ENCODE measurements at regions not wholly inside any gene's neighbourhood (a gene's known extent, or its start where the extent isn't known, plus 50 kb on each side); places are given as distances from the start of the nearest gene placed in this dataset.

- no peak overlapping the region for H3K27ac Mint-ChIP-seq (ENCODE audit: unreplicated experiment)
- no peaks in the 10 kb centered on the region for H3K4me1 Mint-ChIP-seq (ENCODE audit: low read depth, unreplicated experiment)
- H3K9me3 Mint-ChIP-seq (ENCODE audit: low read depth, unreplicated experiment), result no peaks in the 10 kb centered on the region
- H3K27me3 Mint-ChIP-seq (ENCODE audit: unreplicated experiment), result peaks cover 100% of the 10 kb centered on the region
- BruUV-seq (replicated peaks), result no TSS peak
- intact Hi-C loops (cut with micrococcal nuclease; ENCODE audit: unreplicated experiment), result no loop called here
- TF ChIP-seq, protein P1, sequence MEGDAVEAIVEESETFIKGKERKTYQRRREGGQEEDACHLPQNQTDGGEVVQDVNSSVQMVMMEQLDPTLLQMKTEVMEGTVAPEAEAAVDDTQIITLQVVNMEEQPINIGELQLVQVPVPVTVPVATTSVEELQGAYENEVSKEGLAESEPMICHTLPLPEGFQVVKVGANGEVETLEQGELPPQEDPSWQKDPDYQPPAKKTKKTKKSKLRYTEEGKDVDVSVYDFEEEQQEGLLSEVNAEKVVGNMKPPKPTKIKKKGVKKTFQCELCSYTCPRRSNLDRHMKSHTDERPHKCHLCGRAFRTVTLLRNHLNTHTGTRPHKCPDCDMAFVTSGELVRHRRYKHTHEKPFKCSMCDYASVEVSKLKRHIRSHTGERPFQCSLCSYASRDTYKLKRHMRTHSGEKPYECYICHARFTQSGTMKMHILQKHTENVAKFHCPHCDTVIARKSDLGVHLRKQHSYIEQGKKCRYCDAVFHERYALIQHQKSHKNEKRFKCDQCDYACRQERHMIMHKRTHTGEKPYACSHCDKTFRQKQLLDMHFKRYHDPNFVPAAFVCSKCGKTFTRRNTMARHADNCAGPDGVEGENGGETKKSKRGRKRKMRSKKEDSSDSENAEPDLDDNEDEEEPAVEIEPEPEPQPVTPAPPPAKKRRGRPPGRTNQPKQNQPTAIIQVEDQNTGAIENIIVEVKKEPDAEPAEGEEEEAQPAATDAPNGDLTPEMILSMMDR (IDR thresholded peaks at IDR 0.05; ENCODE audit: unreplicated experiment), result no peak
- no peak overlapping the region for H3K4me3 Mint-ChIP-seq (ENCODE audit: low read depth, unreplicated experiment)
- CTCF ChIA-PET, result no interaction called here
- no peak for DNase-seq
- no peaks in the 10 kb centered on the region for H3K36me3 Mint-ChIP-seq (ENCODE audit: insufficient read depth, unreplicated experiment)
Measured at GRCh38 chr20:40749985-40750506, 61.0 kb upstream of the MAFB start.

DNA sequence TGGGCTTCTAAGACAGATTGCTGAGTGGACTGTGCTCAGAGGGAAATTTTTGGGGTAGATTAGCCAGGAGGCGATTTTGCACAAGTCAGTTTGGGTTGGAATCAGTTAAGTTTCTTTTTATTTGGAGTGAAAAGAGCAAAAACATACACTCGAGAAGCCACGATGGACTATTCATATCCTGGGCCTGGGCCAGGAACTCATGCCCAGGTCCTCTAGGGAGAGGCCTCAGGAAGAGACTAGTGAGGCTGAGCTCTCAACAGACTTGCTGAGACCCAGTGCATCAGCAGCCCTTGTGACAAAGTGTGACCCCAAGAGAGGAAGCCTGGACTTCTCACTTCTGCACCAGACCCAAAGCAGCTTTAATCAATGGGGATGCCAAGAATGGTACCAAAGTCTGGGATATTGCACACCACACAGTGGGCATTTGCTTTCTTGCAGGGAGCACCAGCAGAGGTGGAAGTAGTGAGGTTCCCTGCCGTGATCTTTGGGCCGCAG lies 61.6 kb upstream of the MAFB start:
- H3K27me3 Mint-ChIP-seq (ENCODE audit: unreplicated experiment), result peaks cover 96% of the 10 kb centered on the region
- no peak overlapping the region for H3K27ac Mint-ChIP-seq (ENCODE audit: unreplicated experiment)
- TF ChIP-seq, protein P1 (IDR thresholded peaks at IDR 0.05; ENCODE audit: unreplicated experiment), result no peak
- CTCF ChIA-PET, result interaction anchor here (0.6 kb wide), 1 partner anchor 292 kb away, joined by 3 read pairs; no protein-coding TSS in a partner anchor
- H3K9me3 Mint-ChIP-seq (ENCODE audit: low read depth, unreplicated experiment), result no peaks in the 10 kb centered on the region
- H3K4me3 Mint-ChIP-seq (ENCODE audit: low read depth, unreplicated experiment), result no peak overlapping the region
- no peaks in the 10 kb centered on the region for H3K36me3 Mint-ChIP-seq (ENCODE audit: insufficient read depth, unreplicated experiment)
- intact Hi-C loops (cut with micrococcal nuclease; ENCODE audit: unreplicated experiment), result no loop called here
- BruUV-seq (replicated peaks), result no TSS peak
- no peak for DNase-seq
- H3K4me1 Mint-ChIP-seq (ENCODE audit: low read depth, unreplicated experiment), result no peaks in the 10 kb centered on the region

- DNase-seq, result no peak
- Mint-ChIP-seq H3K27ac (ENCODE audit: unreplicated experiment) (no peak overlapping the region), H3K4me1 (ENCODE audit: low read depth, unreplicated experiment) (no peaks in the 10 kb centered on the region), H3K9me3 (ENCODE audit: low read depth, unreplicated experiment) (no peaks in the 10 kb centered on the region), H3K4me3 (ENCODE audit: low read depth, unreplicated experiment) (no peak overlapping the region), H3K27me3 (ENCODE audit: unreplicated experiment) (peaks cover 82% of the 10 kb centered on the region), H3K36me3 (ENCODE audit: insufficient read depth, unreplicated experiment) (no peaks in the 10 kb centered on the region)
- TF ChIP-seq, protein P1 (IDR thresholded peaks at IDR 0.05; ENCODE audit: unreplicated experiment), result no peak
- CTCF ChIA-PET, result interaction anchor here (1.2 to 1.5 kb wide), 2 partner anchors 10 to 12 kb away, joined by 3 to 4 read pairs; no protein-coding TSS in a partner anchor
- intact Hi-C loops (cut with micrococcal nuclease; ENCODE audit: unreplicated experiment), result no loop called here
- BruUV-seq (replicated peaks), result no TSS peak
Measured at GRCh38 chr20:40753472-40753871, 64.4 kb upstream of the MAFB start.

DNA sequence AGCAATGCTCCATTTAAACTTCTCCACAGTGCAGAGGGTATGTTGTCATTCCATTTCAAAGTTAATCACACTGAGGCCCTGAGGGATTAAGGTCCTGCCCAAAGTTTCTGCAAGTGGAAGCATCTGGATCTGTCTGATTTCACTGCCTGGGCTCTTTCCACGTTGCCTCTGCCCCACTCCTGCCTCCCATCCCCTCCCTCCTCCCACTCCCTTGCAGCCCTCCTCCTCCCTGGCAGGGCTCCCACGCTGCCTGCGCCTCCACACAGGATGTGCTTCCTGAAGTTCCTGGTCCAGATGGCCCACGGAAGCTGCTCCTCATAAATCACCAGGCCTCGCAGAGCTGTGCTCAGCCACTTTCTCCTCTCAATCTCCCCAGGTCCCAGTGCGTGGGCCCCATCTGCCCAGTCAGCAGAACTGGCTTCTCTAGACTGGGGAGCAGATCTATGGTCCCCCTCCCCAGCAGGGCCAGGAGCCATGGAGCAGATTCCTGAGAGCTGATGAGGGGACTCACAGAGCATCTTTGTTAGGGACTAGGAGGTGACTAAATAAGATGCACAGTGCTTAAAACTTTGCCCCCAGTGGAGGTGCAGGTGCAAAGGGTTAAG lies 65.4 kb upstream of the MAFB start:
- TF ChIP-seq, protein P1 (IDR thresholded peaks at IDR 0.05; ENCODE audit: unreplicated experiment), result no peak
- Mint-ChIP-seq H3K9me3 (ENCODE audit: low read depth, unreplicated experiment) (no peaks in the 10 kb centered on the region), H3K4me3 (ENCODE audit: low read depth, unreplicated experiment) (no peak overlapping the region), H3K4me1 (ENCODE audit: low read depth, unreplicated experiment) (no peaks in the 10 kb centered on the region), H3K36me3 (ENCODE audit: insufficient read depth, unreplicated experiment) (no peaks in the 10 kb centered on the region), H3K27me3 (ENCODE audit: unreplicated experiment) (peaks cover 82% of the 10 kb centered on the region), H3K27ac (ENCODE audit: unreplicated experiment) (no peak overlapping the region)
- BruUV-seq (replicated peaks), result no TSS peak
- intact Hi-C loops (cut with micrococcal nuclease; ENCODE audit: unreplicated experiment), result no loop called here
- DNase-seq, result no peak
- CTCF ChIA-PET, result interaction anchor here (1.1 to 1.2 kb wide), 2 partner anchors 10 to 11 kb away, joined by 3 to 4 read pairs; no protein-coding TSS in a partner anchor

Data from Calu3 (cell line).